Liver (tissue), 8 donors: ENCODE measurements at regions not wholly inside any gene's neighbourhood (a gene's known extent, or its start where the extent isn't known, plus 50 kb on each side); places are given as distances from the start of the nearest gene placed in this dataset.

ENCODE experiments used
- DNase-seq: peaks from one replicate; pipeline ENCODE4 v3.0.0-alpha.2; 2017; ENCODE audit warnings: low spot score
- H3K27ac ChIP-seq, 2 donors: one replicate each; pipeline ENCODE4 v1.7.0; 2013; ENCODE audit warnings: inconsistent platforms in 2 of 2, low read length in 2 of 2, control low read depth in 1 of 2, low read depth in 1 of 2, mild to moderate bottlenecking in 1 of 2
- H3K27me3 ChIP-seq, 4 donors: one replicate each; pipeline versions ENCODE4 v1.6.1 to v1.7.0; 2013; ENCODE audit warnings: low read length in 3 of 4, inconsistent platforms in 1 of 4, mild to moderate bottlenecking in 1 of 4, moderate library complexity in 1 of 4; ENCODE audit not compliant: control insufficient read depth in 4 of 4, insufficient read depth in 4 of 4
- H3K36me3 ChIP-seq, 4 donors: one replicate each; pipeline versions ENCODE4 v1.6.1 to v1.7.0; 2013; ENCODE audit warnings: low read length in 3 of 4, mild to moderate bottlenecking in 3 of 4, low read depth in 1 of 4, moderate library complexity in 1 of 4; ENCODE audit not compliant: control insufficient read depth in 4 of 4, insufficient read depth in 3 of 4
- H3K4me1 ChIP-seq, 4 donors: one replicate each; pipeline versions ENCODE4 v1.6.1 to v1.7.0; 2013; ENCODE audit warnings: low read length in 3 of 4, mild to moderate bottlenecking in 3 of 4, moderate library complexity in 1 of 4; ENCODE audit not compliant: control insufficient read depth in 4 of 4, insufficient read depth in 4 of 4
- H3K4me3 ChIP-seq, 3 donors: one replicate each; pipeline versions ENCODE4 v1.6.1 to v1.7.0; 2013; ENCODE audit warnings: low read length in 3 of 3, control low read depth in 1 of 3, low read depth in 1 of 3, mild to moderate bottlenecking in 1 of 3
- H3K9ac ChIP-seq, 2 donors: one replicate each; pipeline ENCODE4 v1.7.0; 2013; ENCODE audit warnings: low read length in 2 of 2, mild to moderate bottlenecking in 2 of 2, moderate library complexity in 2 of 2, control low read depth in 1 of 2, low read depth in 1 of 2
- H3K9me3 ChIP-seq, 4 donors: one replicate each; pipeline versions ENCODE4 v1.6.1 to v1.7.0; 2013; ENCODE audit warnings: low read length in 3 of 4; ENCODE audit not compliant: control insufficient read depth in 4 of 4
- CTCF ChIP-seq: fragments of 150-350 bp; IDR thresholded peaks from 2 replicates; pipeline ENCODE4 v1.5.1; 2017; ENCODE audit warnings: improper control_type of control experiment, low read depth, low read length; ENCODE audit not compliant: missing input control
- EGR1 ChIP-seq, 2 donors: IDR thresholded peaks; 2 replicates each; pipeline ENCODE4 v1.6.1; 2016 to 2018; ENCODE audit warnings: antibody characterized with exemption in 2 of 2, low read depth in 2 of 2
- FOXA1 ChIP-seq: IDR thresholded peaks from 2 replicates; pipeline ENCODE4 v1.6.1; 2016; ENCODE audit warnings: antibody characterized with exemption
- FOXA2 ChIP-seq: IDR thresholded peaks from 2 replicates; pipeline ENCODE4 v1.6.1; 2016; ENCODE audit warnings: antibody characterized with exemption
- GABPA ChIP-seq, 2 donors: IDR thresholded peaks in 1 of 2; conservative IDR thresholded peaks in 1 of 2; 2 replicates each; pipeline ENCODE4 v1.6.1; 2016; ENCODE audit warnings: antibody characterized with exemption in 2 of 2, mild to moderate bottlenecking in 1 of 2, moderate library complexity in 1 of 2
- HNF4A ChIP-seq, 2 donors: conservative IDR thresholded peaks; 2 replicates each; pipeline ENCODE4 v1.6.1; 2016; ENCODE audit warnings: antibody characterized with exemption in 2 of 2, mild to moderate bottlenecking in 2 of 2
- HNF4G ChIP-seq: IDR thresholded peaks from 2 replicates; pipeline ENCODE4 v1.6.1; 2016; ENCODE audit warnings: antibody characterized with exemption
- JUND ChIP-seq, 2 donors: IDR thresholded peaks; 2 replicates each; pipeline ENCODE4 v1.6.1; 2016; ENCODE audit warnings: antibody characterized with exemption in 2 of 2
- MAX ChIP-seq: IDR thresholded peaks from 2 replicates; pipeline ENCODE4 v1.6.1; 2016; ENCODE audit warnings: antibody characterized with exemption
- NR2F2 ChIP-seq: IDR thresholded peaks from 2 replicates; pipeline ENCODE4 v1.6.1; 2016; ENCODE audit warnings: antibody characterized with exemption
- RAD21 ChIP-seq, 2 donors: IDR thresholded peaks; 2 replicates each; pipeline ENCODE4 v1.6.1; 2016; ENCODE audit warnings: antibody characterized with exemption in 2 of 2, mild to moderate bottlenecking in 2 of 2
- REST ChIP-seq: IDR thresholded peaks from 2 replicates; pipeline ENCODE4 v1.6.1; 2016; ENCODE audit warnings: antibody characterized with exemption, mild to moderate bottlenecking
- RXRA ChIP-seq, 2 donors: IDR thresholded peaks; 2 replicates each; pipeline ENCODE4 v1.6.1; 2017 to 2018; ENCODE audit warnings: antibody characterized with exemption in 2 of 2, mild to moderate bottlenecking in 1 of 2
- SP1 ChIP-seq: IDR thresholded peaks from 2 replicates; pipeline ENCODE4 v1.6.1; 2018; ENCODE audit warnings: antibody characterized with exemption, mild to moderate bottlenecking
- TAF1 ChIP-seq: conservative IDR thresholded peaks from 2 replicates; pipeline ENCODE4 v1.6.1; 2016; ENCODE audit warnings: antibody characterized with exemption, mild to moderate bottlenecking
- YY1 ChIP-seq: IDR thresholded peaks from 2 replicates; pipeline ENCODE4 v1.6.1; 2016; ENCODE audit warnings: antibody characterized with exemption, mild to moderate bottlenecking
- ZBTB33 ChIP-seq: IDR thresholded peaks from 2 replicates; pipeline ENCODE4 v1.6.1; 2016; ENCODE audit warnings: antibody characterized with exemption
- WGBS: extraction: QIAGEN DNeasy Blood & Tissue Kit; methylation state at CpG from one replicate; pipeline ENCODE4 v1.1.7; 2013; 5-methylcytosine and 5-hydroxymethylcytosine counted together
- TF ChIP-seq, protein P1 (sequence below): IDR thresholded peaks from 2 replicates; pipeline ENCODE4 v1.6.1; 2016; ENCODE audit warnings: antibody characterized with exemption
- donor health status: healthy.
- donor health status: healthy.
- donor health status: healthy.
- donor health status: healthy.
- donor health status: healthy.

- no peak for DNase-seq
- no peak for TF ChIP-seq SP1
- no peak for TF ChIP-seq TAF1
- no peak for TF ChIP-seq CTCF
- TF ChIP-seq FOXA1 = no peak
- TF ChIP-seq MAX = no peak
- TF ChIP-seq RAD21 (IDR thresholded peaks at IDR 0.05) = no peak
- TF ChIP-seq HNF4A (conservative IDR thresholded peaks at IDR 0.05) = no peak
- no peak for TF ChIP-seq REST
- no peak for TF ChIP-seq EGR1 (IDR thresholded peaks at IDR 0.05; ENCODE audit: low read depth in 2 of 2)
- no peak for TF ChIP-seq YY1
- no peak for TF ChIP-seq RXRA (IDR thresholded peaks at IDR 0.05)
- no peak for TF ChIP-seq ZBTB33
- no peak for TF ChIP-seq JUND (IDR thresholded peaks at IDR 0.05)
- TF ChIP-seq GABPA (IDR thresholded peaks at IDR 0.05 in 1 of 2, conservative IDR thresholded peaks at IDR 0.05 in 1 of 2) = no peak
- TF ChIP-seq HNF4G = no peak
- no peak for TF ChIP-seq NR2F2
- TF ChIP-seq FOXA2 = no peak
- TF ChIP-seq, protein P1, sequence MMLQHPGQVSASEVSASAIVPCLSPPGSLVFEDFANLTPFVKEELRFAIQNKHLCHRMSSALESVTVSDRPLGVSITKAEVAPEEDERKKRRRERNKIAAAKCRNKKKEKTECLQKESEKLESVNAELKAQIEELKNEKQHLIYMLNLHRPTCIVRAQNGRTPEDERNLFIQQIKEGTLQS = no peak
- Histone ChIP-seq H3K27ac (no peak overlapping the region), H3K9me3 (no peaks in the 10 kb centered on the region), H3K27me3 (no peaks in the 10 kb centered on the region), H3K4me1 (peaks cover 0 to 7% (median 0%) of the 10 kb centered on the region in 4 donors), H3K9ac (no peak overlapping the region), H3K4me3 (no peak overlapping the region), H3K36me3 (no peaks in the 10 kb centered on the region)
- WGBS = 87% methylated on average over 1 of the region's 1 CpG
Observed at GRCh38 chr15:35686347-35686746, 140.4 kb upstream of the DPH6 start.
